SK-N-SH (cell line): ENCODE measurements at regions not wholly inside any gene's neighbourhood (a gene's known extent, or its start where the extent isn't known, plus 50 kb on each side); places are given as distances from the start of the nearest gene placed in this dataset.

ENCODE experiments used
- CTCF ChIA-PET: fragments of 300-600, 350-600 bp; formaldehyde crosslinking; extraction: SDS; loops from one replicate; lab custom pipeline; 2021; lab: Yijun Ruan, JAX
- POLR2A ChIA-PET: fragments of 350-600 bp; sonication (Branson Sonifier 250); formaldehyde crosslinking; extraction: SDS; loops from one replicate; lab custom pipeline; 2020; ENCODE audit warnings: antibody characterized with exemption, inconsistent platforms; lab: Yijun Ruan, JAX
- DNase-seq: peaks from one replicate; pipeline ENCODE4 v3.0.0; 2012
- H2AFZ ChIP-seq: fragments of 200-600 bp; sonication (generic); 2 replicates; pipeline ENCODE4 v1.8.1; 2016; ENCODE audit warnings: antibody characterized with exemption, mild to moderate bottlenecking, low read depth
- H3F3A ChIP-seq: fragments of 200-600 bp; sonication (generic); replicated peaks from 2 replicates; pipeline ENCODE3; 2016; ENCODE audit warnings: antibody characterized with exemption, mild to moderate bottlenecking; ENCODE audit not compliant: insufficient read depth
- H3K27ac ChIP-seq, 2 experiments: fragments of 200-500 bp in 1 of 2; fragments of 200-600 bp in 1 of 2; sonication (Bioruptor generic) in 1 of 2; sonication (generic), shearing (Covaris generic) in 1 of 2; 2 replicates each; pipeline versions ENCODE4 v1.5.1 to v1.6.1; 2014 to 2016; ENCODE audit warnings: low read depth in 2 of 2, inconsistent platforms in 1 of 2, low read length in 1 of 2, mild to moderate bottlenecking in 1 of 2, mixed read lengths in 1 of 2
- H3K27me3 ChIP-seq: fragments of 200-600 bp; sonication (generic), shearing (Covaris generic); 2 replicates; pipeline ENCODE4 v1.6.1; 2016; ENCODE audit warnings: mixed run types; ENCODE audit not compliant: insufficient read depth
- H3K36me3 ChIP-seq, 2 experiments: fragments of 200-500 bp in 1 of 2; fragments of 200-600 bp in 1 of 2; sonication (Bioruptor generic) in 1 of 2; sonication (generic) in 1 of 2; replicated peaks in 1 of 2; 2 replicates each; pipeline versions ENCODE3 to v1.5.1; 2014 to 2016; ENCODE audit warnings: low read length in 1 of 2, mild to moderate bottlenecking in 1 of 2; ENCODE audit not compliant: insufficient read depth in 2 of 2, control insufficient read depth in 1 of 2
- H3K4me1 ChIP-seq, 2 experiments: fragments of 200-500 bp in 1 of 2; fragments of 200-600 bp in 1 of 2; sonication (Bioruptor generic) in 1 of 2; sonication (generic), shearing (Covaris generic) in 1 of 2; 2 replicates each; pipeline versions ENCODE4 v1.5.1 to v1.6.1; 2014 to 2016; ENCODE audit warnings: low read depth in 1 of 2, low read length in 1 of 2, mixed run types in 1 of 2; ENCODE audit not compliant: insufficient read depth in 2 of 2, control insufficient read depth in 1 of 2
- H3K4me2 ChIP-seq: fragments of 200-600 bp; sonication (generic), shearing (Covaris generic); 2 replicates; pipeline ENCODE4 v1.6.1; 2017; ENCODE audit warnings: mixed run types
- H3K4me3 ChIP-seq, 2 experiments: fragments of 200-500 bp in 1 of 2; fragments of 200-600 bp in 1 of 2; sonication (Bioruptor generic) in 1 of 2; sonication (generic), shearing (Covaris generic) in 1 of 2; 2 replicates each; pipeline versions ENCODE4 v1.5.1 to v1.8.1; 2014 to 2016; ENCODE audit warnings: low read depth in 2 of 2, inconsistent platforms in 1 of 2, low read length in 1 of 2, mild to moderate bottlenecking in 1 of 2, mixed read lengths in 1 of 2, moderate library complexity in 1 of 2
- H3K79me2 ChIP-seq: fragments of 200-600 bp; sonication (generic); 2 replicates; pipeline ENCODE4 v1.8.1; 2017; ENCODE audit warnings: mild to moderate bottlenecking; ENCODE audit not compliant: insufficient read depth
- H3K9ac ChIP-seq: fragments of 200-600 bp; sonication (generic); 2 replicates; pipeline ENCODE4 v1.6.1; 2017; ENCODE audit warnings: mixed run types
- H3K9me2 ChIP-seq: fragments of 200-600 bp; sonication (generic); 2 replicates; pipeline ENCODE4 v1.6.1; 2017; ENCODE audit warnings: mixed run types
- H3K9me3 ChIP-seq: fragments of 200-600 bp; sonication (generic); 2 replicates; pipeline ENCODE4 v1.6.1; 2017; ENCODE audit warnings: mixed run types, mild to moderate bottlenecking, moderate library complexity
- H4K20me1 ChIP-seq: fragments of 200-600 bp; sonication (generic); 2 replicates; pipeline ENCODE4 v1.6.1; 2017; ENCODE audit warnings: mild to moderate bottlenecking, mixed run types; ENCODE audit not compliant: insufficient read depth
- CTCF ChIP-seq: fragments of 200-600 bp; sonication (generic); IDR thresholded peaks from 2 replicates; pipeline ENCODE4 v1.6.1; 2017; ENCODE audit warnings: antibody characterized with exemption, mild to moderate bottlenecking, moderate library complexity
- ELF1 ChIP-seq: IDR thresholded peaks from 2 replicates; pipeline ENCODE4 v1.4.0; 2012
- EP300 ChIP-seq, 2 experiments: IDR thresholded peaks; 2 replicates each; pipeline versions ENCODE4 v1.4.0 to v1.6.1; 2012; ENCODE audit warnings: borderline replicate concordance in 1 of 2, low read depth in 1 of 2, low read length in 1 of 2
- FOSL2 ChIP-seq: IDR thresholded peaks from 2 replicates; pipeline ENCODE4 v1.4.0; 2012; ENCODE audit warnings: low read depth, mild to moderate bottlenecking, moderate library complexity, borderline replicate concordance
- FOXM1 ChIP-seq: IDR thresholded peaks from 2 replicates; pipeline ENCODE4 v1.4.0; 2012; ENCODE audit warnings: low read depth, mild to moderate bottlenecking
- GABPA ChIP-seq: IDR thresholded peaks from 2 replicates; pipeline ENCODE4 v1.4.0; 2012; ENCODE audit warnings: low read depth, mild to moderate bottlenecking
- GATA2 ChIP-seq: sonication (generic); formaldehyde crosslinking; IDR thresholded peaks from 2 replicates; pipeline ENCODE4 v1.5.0; 2020; ENCODE audit warnings: mild to moderate bottlenecking, missing genetic modification reagents
- MAX ChIP-seq: IDR thresholded peaks from 2 replicates; pipeline ENCODE4 v1.4.0; 2012; ENCODE audit warnings: low read depth
- NRF1 ChIP-seq: IDR thresholded peaks from 2 replicates; pipeline ENCODE4 v1.6.1; 2012; ENCODE audit warnings: low read depth, mild to moderate bottlenecking, low read length
- RAD21 ChIP-seq: IDR thresholded peaks from 2 replicates; pipeline ENCODE4 v1.6.1; 2012; ENCODE audit warnings: mild to moderate bottlenecking, low read length
- RFX5 ChIP-seq: IDR thresholded peaks from 2 replicates; pipeline ENCODE4 v1.6.1; 2012; ENCODE audit warnings: mild to moderate bottlenecking, improper control_type of control experiment, low read length
- SIN3A ChIP-seq: IDR thresholded peaks from 2 replicates; pipeline ENCODE4 v1.6.1; 2012; ENCODE audit warnings: low read depth, mild to moderate bottlenecking, low read length, moderate library complexity, borderline replicate concordance
- SMC3 ChIP-seq: IDR thresholded peaks from 2 replicates; pipeline ENCODE4 v1.6.1; 2012; ENCODE audit warnings: low read depth, low read length, improper control_type of control experiment
- TAF1 ChIP-seq: IDR thresholded peaks from 2 replicates; pipeline ENCODE4 v1.6.1; 2012; ENCODE audit warnings: low read depth, mild to moderate bottlenecking, low read length, moderate library complexity, borderline replicate concordance
- TCF12 ChIP-seq: IDR thresholded peaks from 2 replicates; pipeline ENCODE4 v1.4.0; 2012
- TEAD4 ChIP-seq: IDR thresholded peaks from 2 replicates; pipeline ENCODE4 v1.4.0; 2012; ENCODE audit warnings: mild to moderate bottlenecking, borderline replicate concordance; ENCODE audit not compliant: insufficient read depth
- YY1 ChIP-seq: IDR thresholded peaks from 2 replicates; pipeline ENCODE4 v1.4.0; 2012; ENCODE audit warnings: low read depth, mild to moderate bottlenecking
- ZBTB33 ChIP-seq: IDR thresholded peaks from 2 replicates; pipeline ENCODE4 v1.4.0; 2012; ENCODE audit warnings: low read depth, borderline replicate concordance
- WGBS: methylation state at CpG from one replicate; pipeline ENCODE4 v1.1.6; 2017; ENCODE audit warnings: low lambda C conversion rate; 5-methylcytosine and 5-hydroxymethylcytosine counted together

DNA sequence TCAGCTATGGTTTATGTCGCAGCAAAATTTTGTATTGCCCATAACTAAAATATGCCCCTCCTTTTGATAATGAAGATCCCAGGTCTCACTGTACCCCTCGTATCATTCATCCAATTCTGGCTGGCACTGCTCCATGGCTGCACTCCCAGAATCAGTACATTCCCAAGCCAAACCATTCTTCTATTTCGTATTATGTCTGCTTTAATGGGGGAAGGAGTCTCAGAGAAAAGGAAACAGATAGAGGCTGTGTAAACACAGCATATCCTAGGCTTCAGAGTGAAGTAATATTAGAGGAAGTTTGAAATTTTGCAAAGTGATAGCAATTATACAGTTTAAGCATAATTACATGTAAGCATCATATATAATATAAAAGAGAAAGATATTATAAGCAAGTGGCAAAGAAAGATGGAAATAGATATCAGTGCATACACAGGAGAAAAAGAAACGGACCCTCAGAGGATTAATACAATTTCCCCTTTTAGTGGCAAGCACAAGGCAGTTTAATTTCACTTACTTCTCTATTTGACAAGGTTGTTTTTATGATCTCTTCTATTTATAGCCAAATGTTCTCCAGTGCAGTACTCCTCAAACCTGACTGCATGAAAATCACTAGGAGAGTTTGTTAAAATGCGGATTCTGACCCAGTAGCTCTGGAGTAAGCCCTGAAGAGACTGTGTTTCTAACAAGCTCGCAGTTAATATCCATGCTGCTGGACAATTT is 56.5 kb upstream of the TENT5A start:
- WGBS, result 61% methylated on average over 6 of the region's 6 CpGs
- Histone ChIP-seq H3K79me2 (no peaks in the 10 kb centered on the region), H3K9me3 (no peaks in the 10 kb centered on the region), H3K9ac (no peak overlapping the region), H3F3A (no peaks in the 10 kb centered on the region)
- TF ChIP-seq TEAD4 (no peak), TCF12 (no peak), TAF1 (no peak), NRF1 (no peak), RAD21 (no peak), EP300 (IDR thresholded peaks at IDR 0.05; ENCODE audit: borderline replicate concordance in 1 of 2, low read depth in 1 of 2, low read length in 1 of 2) (no peak), MAX (no peak), SMC3 (no peak), SIN3A (no peak), ZBTB33 (no peak), ELF1 (no peak), YY1 (no peak)
- TF ChIP-seq, all 33 proteins: peak for 0
- Histone ChIP-seq H2AFZ (peak overlapping the region; percentile 22; the same call in 1 of the 2 replicates), H3K4me1 (no peaks in the 10 kb centered on the region), H3K9me2 (no peaks in the 10 kb centered on the region), H3K4me3 (no peak overlapping the region), H3K27me3 (no peaks in the 10 kb centered on the region), H3K4me2 (no peak overlapping the region), H3K27ac (no peak overlapping the region; a peak in 1 of 4 replicates), H4K20me1 (no peaks in the 10 kb centered on the region), H3K36me3 (no peaks in the 10 kb centered on the region)
- POLR2A ChIA-PET, result no interaction called here
- DNase-seq, result no peak
- CTCF ChIA-PET, result no interaction called here

DNA sequence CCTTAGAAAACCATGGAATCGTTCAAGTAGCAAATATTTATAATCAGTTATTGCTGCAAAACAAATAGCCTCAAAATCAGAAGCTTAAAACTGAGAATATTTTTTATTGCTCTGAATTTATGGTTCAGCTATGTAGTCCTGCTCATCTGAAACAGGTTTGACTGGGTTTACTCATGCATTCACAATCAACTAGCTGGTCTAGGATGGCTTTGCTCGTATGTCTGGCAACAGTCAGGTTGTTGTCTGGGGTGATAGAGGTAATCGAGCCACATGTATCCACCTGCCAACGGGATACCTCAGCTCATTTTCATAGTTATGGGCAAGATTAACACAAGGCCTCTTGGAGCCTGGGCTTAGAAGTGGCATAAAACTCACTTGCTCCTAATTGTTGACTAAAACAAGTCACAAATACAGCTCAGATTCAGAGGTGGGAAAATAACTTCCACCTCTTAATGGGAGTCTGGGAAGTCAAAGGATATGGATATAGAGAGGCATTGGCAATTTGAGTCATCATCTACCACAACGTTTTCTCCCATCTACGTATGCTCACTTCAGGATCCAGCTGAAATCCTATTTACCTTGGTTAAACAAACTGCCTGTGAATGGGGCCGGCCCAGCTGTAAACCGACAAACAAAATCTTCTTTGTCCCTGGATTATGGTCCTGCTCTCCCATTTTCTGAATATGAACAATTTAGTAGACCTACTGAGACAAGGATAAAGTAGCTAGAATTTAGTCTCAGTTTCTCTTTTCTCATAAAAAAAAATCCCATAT is 54.5 kb upstream of the TENT5A start:
- no peak for DNase-seq
- Histone ChIP-seq H3F3A (no peaks in the 10 kb centered on the region), H3K27me3 (no peaks in the 10 kb centered on the region), H3K4me2 (no peak overlapping the region), H3K79me2 (no peaks in the 10 kb centered on the region), H3K9ac (no peak overlapping the region), H3K9me2 (no peaks in the 10 kb centered on the region), H3K27ac (no peak overlapping the region), H4K20me1 (no peaks in the 10 kb centered on the region), H3K4me1 (no peaks in the 10 kb centered on the region), H3K4me3 (no peak overlapping the region), H3K36me3 (no peaks in the 10 kb centered on the region), H3K9me3 (no peaks in the 10 kb centered on the region), H2AFZ (no peak overlapping the region)
- ChIA-PET CTCF (interaction anchor here (0.6 kb wide), 1 partner anchor 111 kb away, joined by 3 read pairs; no protein-coding TSS in a partner anchor), POLR2A (no interaction called here)
- TF ChIP-seq GATA2 (CRISPR knock-in tag) (no peak), FOXM1 (no peak), CTCF (no peak), GABPA (no peak), TCF12 (no peak), RFX5 (no peak), FOSL2 (no peak)
- 92% methylated on average over 8 of the region's 8 CpGs for WGBS
